Esophagus (tissue), 2 donors: ENCODE measurements at regions not wholly inside any gene's neighbourhood (a gene's known extent, or its start where the extent isn't known, plus 50 kb on each side); places are given as distances from the start of the nearest gene placed in this dataset.

ENCODE experiments used
- H3K27ac ChIP-seq, 2 donors: one replicate each; pipeline ENCODE4 v1.5.1; 2013; ENCODE audit warnings: low read depth in 2 of 2, mild to moderate bottlenecking in 2 of 2, inconsistent platforms in 1 of 2, low read length in 1 of 2, moderate library complexity in 1 of 2
- H3K27me3 ChIP-seq, 2 donors: one replicate each; pipeline ENCODE4 v1.6.1; 2013; ENCODE audit warnings: low read length in 2 of 2, control low read depth in 1 of 2, mild to moderate bottlenecking in 1 of 2; ENCODE audit not compliant: insufficient read depth in 2 of 2, control insufficient read depth in 1 of 2
- H3K36me3 ChIP-seq, 2 donors: one replicate each; pipeline ENCODE4 v1.6.1; 2013; ENCODE audit warnings: low read length in 1 of 2; ENCODE audit not compliant: control insufficient read depth in 2 of 2, insufficient read depth in 2 of 2
- H3K4me1 ChIP-seq, 2 donors: one replicate each; pipeline ENCODE4 v1.6.1; 2013; ENCODE audit warnings: low read length in 1 of 2; ENCODE audit not compliant: control insufficient read depth in 2 of 2, insufficient read depth in 2 of 2
- H3K4me3 ChIP-seq, 2 donors: one replicate each; pipeline ENCODE4 v1.5.1; 2013; ENCODE audit warnings: low read length in 2 of 2, mild to moderate bottlenecking in 2 of 2, low read depth in 1 of 2, moderate library complexity in 1 of 2
- H3K9me3 ChIP-seq, 2 donors: one replicate each; pipeline ENCODE4 v1.6.1; 2013; ENCODE audit warnings: mild to moderate bottlenecking in 2 of 2, low read depth in 1 of 2, low read length in 1 of 2, moderate library complexity in 1 of 2; ENCODE audit not compliant: control insufficient read depth in 2 of 2, insufficient read depth in 1 of 2
- WGBS, 2 donors: extraction: QIAGEN DNeasy Blood & Tissue Kit; methylation state at CpG; one replicate each; pipeline ENCODE4 v1.1.7; 2013; 5-methylcytosine and 5-hydroxymethylcytosine counted together
- donor health status: healthy with polysubstance abuse.
- donor health status: Bipolar disorder and iron deficiency.

DNA sequence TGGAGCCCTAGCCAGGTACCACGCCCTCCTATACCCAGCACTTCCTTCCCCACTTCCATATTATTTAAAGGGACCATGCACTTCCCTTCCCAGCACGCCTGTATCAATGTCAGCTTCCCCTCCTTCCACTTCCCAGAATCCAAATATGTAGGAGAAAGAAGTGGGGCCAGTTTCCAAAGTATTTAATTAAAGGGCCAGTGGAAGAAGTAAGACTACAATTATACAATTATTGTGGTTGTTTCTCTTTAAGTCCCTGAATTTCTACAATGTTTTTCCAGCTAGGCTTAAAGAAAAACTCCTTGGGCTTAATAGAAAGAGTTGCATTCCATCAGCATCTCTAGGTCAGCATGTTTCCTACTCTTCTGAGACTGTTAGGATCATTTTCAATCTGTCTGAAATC is 515.8 kb downstream of the PREX1 start:
- Histone ChIP-seq H3K27me3 (no peaks in the 10 kb centered on the region), H3K9me3 (no peaks in the 10 kb centered on the region), H3K27ac (no peak overlapping the region), H3K4me3 (no peak overlapping the region), H3K4me1 (peaks cover 0 to 2% of the 10 kb centered on the region in 2 donors), H3K36me3 (no peaks in the 10 kb centered on the region)
- 54 to 60% methylated on average over 2 of the region's 2 CpGs for WGBS, 2 donors

DNA sequence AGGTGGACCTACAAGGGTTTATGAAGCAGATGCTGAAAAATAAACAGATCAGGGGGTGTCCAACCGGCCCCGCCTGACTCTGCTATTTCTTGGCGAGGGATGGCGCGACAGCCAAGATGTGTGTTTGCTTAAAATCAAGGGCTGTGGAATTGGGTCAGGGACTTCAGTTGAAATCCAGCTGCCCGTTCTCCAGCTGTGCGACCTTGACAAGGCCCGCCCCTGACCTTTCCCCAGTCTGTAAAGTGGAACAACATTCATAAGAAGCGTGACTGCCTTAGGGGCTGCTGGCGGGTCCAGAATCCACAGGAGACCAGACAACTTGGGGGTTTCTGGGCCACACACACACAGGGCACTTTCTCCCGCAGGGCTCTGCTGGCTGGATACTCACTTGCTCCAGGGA is 517.5 kb downstream of the PREX1 start:
- Histone ChIP-seq H3K27ac (no peak overlapping the region), H3K4me3 (no peak overlapping the region), H3K27me3 (no peaks in the 10 kb centered on the region), H3K4me1 (peaks cover 0 to 2% of the 10 kb centered on the region in 2 donors), H3K9me3 (no peaks in the 10 kb centered on the region), H3K36me3 (no peaks in the 10 kb centered on the region)
- WGBS, 2 donors = 80 to 83% methylated on average over 11 of the region's 11 CpGs

DNA sequence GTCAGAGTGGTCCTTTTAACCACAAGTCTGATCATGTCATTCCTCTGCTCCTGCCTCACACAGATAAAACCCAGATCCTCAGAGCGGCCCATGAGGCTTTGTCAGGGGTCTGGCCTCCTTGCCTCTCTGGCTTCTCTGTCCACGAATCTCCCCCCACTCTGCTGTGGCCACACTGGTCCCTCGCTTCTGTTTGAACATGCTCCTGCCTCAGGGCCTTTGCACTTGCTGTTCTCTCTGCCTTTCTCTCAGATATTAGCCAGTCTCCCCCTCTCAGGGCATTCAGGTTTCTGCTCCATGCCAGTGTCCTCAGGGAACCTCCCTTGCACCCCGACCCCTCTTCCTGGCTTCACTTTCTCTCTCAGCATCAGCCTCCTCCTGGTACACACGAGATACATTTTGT is 518.5 kb downstream of the PREX1 start:
- H3K36me3 ChIP-seq = no peaks in the 10 kb centered on the region
- H3K27me3 ChIP-seq = no peaks in the 10 kb centered on the region
- H3K4me1 ChIP-seq = peaks cover 0 to 2% of the 10 kb centered on the region in 2 donors
- no peaks in the 10 kb centered on the region for H3K9me3 ChIP-seq
- H3K27ac ChIP-seq = no peak overlapping the region
- 77 to 81% methylated on average over 5 of the region's 5 CpGs for WGBS, 2 donors
- H3K4me3 ChIP-seq = no peak overlapping the region

DNA sequence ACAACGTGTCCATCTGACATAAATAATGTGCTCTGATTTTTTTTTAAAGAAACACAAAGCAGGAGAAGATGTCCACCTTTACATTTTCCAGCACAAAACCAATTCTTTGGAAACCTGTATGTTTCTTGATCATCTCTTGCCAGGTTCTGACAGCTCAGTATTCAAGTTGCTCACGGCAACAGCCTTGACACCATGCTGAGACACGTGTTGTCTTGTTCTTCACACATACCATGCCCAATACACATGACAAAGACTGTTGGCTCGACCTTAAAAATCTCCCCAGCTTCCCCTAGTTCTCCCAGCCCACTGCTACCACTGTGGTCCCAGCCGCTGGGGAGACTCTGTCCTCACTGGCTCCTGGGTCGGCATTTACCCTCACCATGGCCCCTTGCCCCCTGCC is 518.9 kb downstream of the PREX1 start:
- Histone ChIP-seq H3K9me3 (no peaks in the 10 kb centered on the region), H3K27me3 (no peaks in the 10 kb centered on the region), H3K4me3 (no peak overlapping the region), H3K27ac (no peak overlapping the region), H3K4me1 (peaks cover 0 to 2% of the 10 kb centered on the region in 2 donors), H3K36me3 (no peaks in the 10 kb centered on the region)
- WGBS, 2 donors = 44 to 49% methylated on average over 6 of the region's 6 CpGs

DNA sequence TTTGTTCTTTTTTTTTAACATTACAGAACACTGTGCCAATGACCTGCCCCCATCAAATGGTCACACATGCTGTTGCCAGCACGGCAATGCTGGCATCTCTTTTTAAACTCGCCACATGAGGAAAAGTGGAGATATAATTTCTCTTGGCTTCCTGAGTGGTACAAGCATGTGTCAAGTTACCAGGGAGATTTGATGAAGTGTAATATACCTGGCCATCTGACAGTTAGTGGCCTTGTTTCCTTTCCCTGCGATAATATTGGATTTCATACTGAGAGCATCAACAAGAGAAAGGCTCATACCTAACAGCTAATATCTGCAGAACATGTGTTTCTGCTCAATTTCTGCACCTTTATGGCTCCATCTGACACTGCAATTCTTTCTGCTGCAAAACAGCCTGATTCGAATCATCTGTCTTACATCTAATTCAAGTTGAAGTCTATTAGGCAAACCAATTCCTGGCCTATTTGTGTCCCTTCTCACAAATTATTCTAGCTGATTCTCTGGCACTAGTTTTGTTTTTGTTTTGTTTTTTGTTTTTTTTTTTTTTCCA is 519.5 kb downstream of the PREX1 start:
- WGBS, 2 donors = 79 to 82% methylated on average over 4 of the region's 4 CpGs
- H3K4me1 ChIP-seq = peaks cover 0 to 2% of the 10 kb centered on the region in 2 donors
- no peak overlapping the region for H3K4me3 ChIP-seq
- H3K27me3 ChIP-seq = no peaks in the 10 kb centered on the region
- H3K27ac ChIP-seq = no peak overlapping the region
- no peaks in the 10 kb centered on the region for H3K36me3 ChIP-seq
- H3K9me3 ChIP-seq = no peaks in the 10 kb centered on the region

DNA sequence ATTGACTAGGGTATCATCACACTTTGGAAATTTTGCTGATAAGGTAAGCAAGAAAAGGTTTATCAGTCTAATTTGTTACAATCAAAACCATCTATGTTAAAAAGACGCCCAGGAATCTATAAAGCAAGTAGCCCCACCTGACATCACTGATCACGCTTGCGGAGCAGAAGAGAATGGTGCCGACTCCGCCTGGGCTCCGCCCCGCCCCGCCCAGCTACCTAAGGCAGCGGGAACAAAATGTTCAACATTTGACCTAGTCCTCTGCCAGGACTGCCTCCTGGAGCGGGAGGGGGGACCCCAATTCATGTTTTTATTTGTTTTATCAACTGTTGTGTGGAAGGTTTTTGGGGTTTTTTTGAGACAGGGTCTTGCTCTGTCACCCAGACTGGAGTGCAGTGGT is 520.5 kb downstream of the PREX1 start:
- Histone ChIP-seq H3K4me1 (peaks cover 0 to 2% of the 10 kb centered on the region in 2 donors), H3K27ac (no peak overlapping the region), H3K27me3 (no peaks in the 10 kb centered on the region), H3K36me3 (no peaks in the 10 kb centered on the region), H3K9me3 (no peaks in the 10 kb centered on the region), H3K4me3 (no peak overlapping the region)
- WGBS, 2 donors = 69 to 70% methylated on average over 10 of the region's 10 CpGs

DNA sequence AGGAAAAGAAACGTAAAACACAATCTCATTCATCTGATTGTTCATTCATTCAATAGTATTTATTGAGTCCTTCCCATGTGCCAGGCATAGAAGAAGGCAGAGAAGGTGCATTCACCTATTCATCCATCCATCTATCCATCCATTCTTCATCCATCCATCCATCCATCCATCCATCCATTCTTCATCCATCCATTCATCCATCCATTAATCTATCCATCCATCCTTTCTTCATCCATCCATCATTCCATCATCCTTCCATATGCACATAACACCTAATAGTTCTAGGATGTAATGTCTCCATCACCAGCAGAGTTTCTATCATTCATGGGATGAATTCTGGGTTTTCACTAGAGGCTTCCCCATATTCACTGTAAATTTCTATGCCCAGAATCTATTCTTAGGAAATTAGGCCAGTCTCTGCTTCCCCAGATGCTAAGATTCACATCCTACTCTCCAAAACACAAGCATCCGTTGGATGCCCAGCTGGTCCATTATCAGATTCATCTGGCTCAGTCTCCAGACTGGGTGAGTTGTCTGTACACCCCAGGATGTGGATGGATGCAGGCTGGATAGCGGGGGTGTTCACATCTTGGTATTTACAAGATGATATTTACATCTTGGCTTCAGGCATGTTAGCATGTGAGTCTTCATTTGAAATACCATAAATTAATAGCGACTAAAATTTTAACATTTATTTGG is 517.7 kb upstream of the SULF2 start:
- H3K27me3 ChIP-seq = no peaks in the 10 kb centered on the region
- 87% methylated on average over 4 of the region's 4 CpGs for WGBS, 2 donors
- no peaks in the 10 kb centered on the region for H3K4me1 ChIP-seq
- peaks cover 0 to 2% of the 10 kb centered on the region in 2 donors for H3K9me3 ChIP-seq
- no peak overlapping the region for H3K27ac ChIP-seq
- no peaks in the 10 kb centered on the region for H3K36me3 ChIP-seq
- H3K4me3 ChIP-seq = no peak overlapping the region

DNA sequence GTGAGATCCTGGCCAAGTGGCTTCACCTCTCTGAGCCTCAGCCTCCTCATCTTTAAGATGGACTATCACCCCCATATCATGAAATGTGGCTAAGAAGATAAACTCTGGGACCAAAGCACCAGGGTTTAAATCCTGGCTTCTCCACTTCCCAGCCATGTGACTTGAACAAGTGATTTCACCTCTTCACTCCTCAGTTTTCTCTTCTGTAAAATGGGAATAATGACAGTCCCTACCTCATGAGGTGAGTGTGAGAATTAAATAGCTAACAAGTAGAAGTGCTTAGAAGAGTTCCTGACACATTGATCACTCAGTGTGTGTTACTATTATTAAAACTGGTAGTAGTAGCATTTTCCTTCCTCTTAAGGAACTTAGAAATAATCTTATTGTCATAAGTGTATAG is 516.9 kb upstream of the SULF2 start:
- H3K27ac ChIP-seq = no peak overlapping the region
- H3K36me3 ChIP-seq = no peaks in the 10 kb centered on the region
- no peaks in the 10 kb centered on the region for H3K27me3 ChIP-seq
- no peak overlapping the region for H3K4me3 ChIP-seq
- no peaks in the 10 kb centered on the region for H3K4me1 ChIP-seq
- H3K9me3 ChIP-seq = peaks cover 0 to 4% of the 10 kb centered on the region in 2 donors

DNA sequence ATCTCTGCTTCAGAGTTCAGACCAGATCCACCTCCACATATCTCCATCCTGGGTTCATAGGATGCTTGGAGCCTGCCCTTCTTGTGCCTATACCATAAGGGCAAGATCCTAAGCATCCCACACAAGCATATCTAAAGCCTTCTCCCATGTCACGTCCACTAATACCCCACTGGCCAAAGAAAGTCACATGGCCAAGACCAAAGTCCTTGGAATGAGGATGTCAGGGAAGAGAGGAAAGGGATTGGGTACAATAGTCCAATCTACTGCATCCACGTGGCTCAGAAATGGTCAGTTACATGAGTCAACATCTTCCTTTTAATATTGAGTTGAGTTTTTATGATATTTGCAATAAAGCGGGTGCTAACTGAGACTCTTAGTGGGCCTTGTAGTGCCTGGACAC is 515.9 kb upstream of the SULF2 start:
- 79 to 88% methylated on average over 3 of the region's 3 CpGs for WGBS, 2 donors
- H3K27ac ChIP-seq = no peak overlapping the region
- no peak overlapping the region for H3K4me3 ChIP-seq
- H3K9me3 ChIP-seq = peaks cover 0 to 4% of the 10 kb centered on the region in 2 donors
- H3K27me3 ChIP-seq = no peaks in the 10 kb centered on the region
- H3K4me1 ChIP-seq = no peaks in the 10 kb centered on the region
- no peaks in the 10 kb centered on the region for H3K36me3 ChIP-seq

DNA sequence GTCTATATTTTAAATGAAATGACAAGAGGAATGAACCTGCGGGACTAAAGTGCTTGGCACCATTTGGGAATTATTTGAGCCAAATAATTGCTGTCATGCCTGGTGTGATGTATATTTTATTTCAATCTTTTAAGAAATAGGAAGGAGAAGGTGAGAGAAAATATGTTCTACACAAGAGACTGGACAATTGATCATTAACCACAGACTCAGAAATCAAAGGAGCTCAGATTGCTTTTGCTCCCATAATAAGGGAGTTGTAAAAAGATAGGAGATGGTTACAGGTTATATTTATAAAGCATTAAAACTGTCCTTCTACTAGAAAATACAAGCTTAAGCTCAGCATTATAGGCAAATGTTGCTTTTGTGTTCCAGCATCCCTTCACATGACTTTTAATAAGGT is 515.2 kb upstream of the SULF2 start:
- Histone ChIP-seq H3K27me3 (no peaks in the 10 kb centered on the region), H3K4me1 (no peaks in the 10 kb centered on the region), H3K36me3 (no peaks in the 10 kb centered on the region), H3K4me3 (no peak overlapping the region), H3K9me3 (peaks cover 0 to 4% of the 10 kb centered on the region in 2 donors), H3K27ac (no peak overlapping the region)
- 65 to 67% methylated on average over 1 of the region's 1 CpG for WGBS, 2 donors
